OCI-LY3 (cell line): ENCODE measurements at regions not wholly inside any gene's neighbourhood (a gene's known extent, or its start where the extent isn't known, plus 50 kb on each side); places are given as distances from the start of the nearest gene placed in this dataset.

Source experiments
- CTCF ChIP-seq: fragments of 200-600, 300-600 bp; sonication (generic); IDR thresholded peaks from 2 replicates; pipeline ENCODE4 v1.5.1; 2014; ENCODE audit warnings: antibody characterized with exemption, low read length, low read depth
- EZH2phosphoT487 ChIP-seq: fragments of 200-600 bp; shearing (Covaris generic); IDR thresholded peaks from 2 replicates; pipeline ENCODE4 v1.6.1; 2018; ENCODE audit warnings: antibody characterized with exemption, mixed run types, low read depth

- no peak for TF ChIP-seq CTCF
- TF ChIP-seq EZH2phosphoT487 = no peak
Measured at GRCh38 chr14:53510281-53510912, 357.3 kb upstream of the DDHD1 start.
